H9 (cell line): ENCODE measurements at regions not wholly inside any gene's neighbourhood (a gene's known extent, or its start where the extent isn't known, plus 50 kb on each side); places are given as distances from the start of the nearest gene placed in this dataset.

ENCODE experiments used
- DNase-seq: peaks from one replicate; pipeline ENCODE4 v3.0.0-alpha.2; 2017
- H2AFZ ChIP-seq: one replicate; pipeline ENCODE4 v1.6.1; 2013; ENCODE audit warnings: mild to moderate bottlenecking, low read length, control low read depth, moderate library complexity
- H2AK5ac ChIP-seq: 2 replicates; pipeline ENCODE4 v1.6.1; 2013; ENCODE audit warnings: low read length, control low read depth, mixed read lengths; ENCODE audit not compliant: insufficient read length
- H2BK120ac ChIP-seq: one replicate; pipeline ENCODE4 v1.6.1; 2013; ENCODE audit warnings: low read depth, mild to moderate bottlenecking, low read length, control low read depth, inconsistent platforms; ENCODE audit not compliant: poor library complexity, severe bottlenecking
- H2BK12ac ChIP-seq: 2 replicates; pipeline ENCODE4 v1.6.1; 2013; ENCODE audit warnings: low read length, control low read depth, mixed read lengths, low read depth; ENCODE audit not compliant: insufficient read length
- H2BK15ac ChIP-seq: 2 replicates; pipeline ENCODE4 v1.6.1; 2013; ENCODE audit warnings: low read depth, low read length, control low read depth
- H2BK20ac ChIP-seq: one replicate; pipeline ENCODE4 v1.6.1; 2013; ENCODE audit warnings: low read depth, mild to moderate bottlenecking, low read length, control low read depth, inconsistent platforms; ENCODE audit not compliant: poor library complexity, severe bottlenecking
- H2BK5ac ChIP-seq: 2 replicates; pipeline ENCODE4 v1.6.1; 2013; ENCODE audit warnings: low read length, control low read depth, mixed read lengths; ENCODE audit not compliant: insufficient read length
- H3K14ac ChIP-seq: 2 replicates; pipeline ENCODE4 v1.6.1; 2013; ENCODE audit warnings: low read length, control low read depth; ENCODE audit not compliant: insufficient read depth
- H3K18ac ChIP-seq: 2 replicates; pipeline ENCODE4 v1.6.1; 2013; ENCODE audit warnings: low read depth, mild to moderate bottlenecking, mixed read lengths, low read length, control low read depth; ENCODE audit not compliant: insufficient read length
- H3K23ac ChIP-seq: 2 replicates; pipeline ENCODE4 v1.6.1; 2013; ENCODE audit warnings: low read length, control low read depth, mixed read lengths, low read depth; ENCODE audit not compliant: insufficient read length
- H3K23me2 ChIP-seq: 2 replicates; pipeline ENCODE4 v1.6.1; 2013; ENCODE audit warnings: low read depth, mild to moderate bottlenecking, mixed read lengths, low read length, control low read depth; ENCODE audit not compliant: insufficient read length, poor library complexity, severe bottlenecking
- H3K27ac ChIP-seq: 2 replicates; pipeline ENCODE4 v1.5.1; 2013; ENCODE audit warnings: low read length, control low read depth, mixed read lengths, low read depth; ENCODE audit not compliant: insufficient read length
- H3K27me3 ChIP-seq: 2 replicates; pipeline ENCODE4 v1.6.1; 2013; ENCODE audit warnings: low read length, control low read depth, inconsistent platforms; ENCODE audit not compliant: insufficient read depth
- H3K4ac ChIP-seq: 2 replicates; pipeline ENCODE4 v1.6.1; 2013; ENCODE audit warnings: low read depth, mild to moderate bottlenecking, control low read depth, inconsistent platforms, low read length, moderate library complexity
- H3K4me1 ChIP-seq: 2 replicates; pipeline ENCODE4 v1.6.1; 2013; ENCODE audit warnings: low read length, control low read depth, inconsistent platforms; ENCODE audit not compliant: insufficient read depth
- H3K4me2 ChIP-seq: 2 replicates; pipeline ENCODE4 v1.6.1; 2013; ENCODE audit warnings: low read length, control low read depth, mixed read lengths; ENCODE audit not compliant: insufficient read length, insufficient read depth
- H3K56ac ChIP-seq: 2 replicates; pipeline ENCODE4 v1.6.1; 2013; ENCODE audit warnings: low read depth, mild to moderate bottlenecking, mixed read lengths, low read length, control low read depth; ENCODE audit not compliant: insufficient read length
- H3K79me1 ChIP-seq: 2 replicates; pipeline ENCODE4 v1.6.1; 2013; ENCODE audit warnings: low read depth, mild to moderate bottlenecking, moderate library complexity, low read length, control low read depth, inconsistent platforms; ENCODE audit not compliant: insufficient read depth, poor library complexity, severe bottlenecking
- H3K79me2 ChIP-seq: 2 replicates; pipeline ENCODE4 v1.6.1; 2013; ENCODE audit warnings: low read length, control low read depth, inconsistent platforms; ENCODE audit not compliant: insufficient read depth
- H3K9ac ChIP-seq: 2 replicates; pipeline ENCODE4 v1.6.1; 2013; ENCODE audit warnings: low read length, control low read depth, mixed read lengths; ENCODE audit not compliant: insufficient read length; ENCODE audit errors: extremely low read depth
- H3K9me3 ChIP-seq: one replicate; pipeline ENCODE4 v1.6.1; 2013; ENCODE audit warnings: low read depth, low read length, inconsistent platforms; ENCODE audit not compliant: control insufficient read depth
- H3T11ph ChIP-seq: one replicate; pipeline ENCODE4 v1.6.1; 2013; ENCODE audit warnings: mild to moderate bottlenecking, low read length, control low read depth, inconsistent platforms
- H4K20me1 ChIP-seq: one replicate; pipeline ENCODE4 v1.6.1; 2013; ENCODE audit not compliant: control insufficient read depth, insufficient read length, insufficient read depth
- H4K5ac ChIP-seq: 2 replicates; pipeline ENCODE4 v1.6.1; 2013; ENCODE audit warnings: low read depth, mild to moderate bottlenecking, mixed read lengths, low read length, control low read depth; ENCODE audit not compliant: insufficient read length
- H4K8ac ChIP-seq: replicated peaks from 2 replicates; pipeline ENCODE4 v1.6.1; 2013; ENCODE audit warnings: low read length, control low read depth, mixed read lengths, low read depth; ENCODE audit not compliant: insufficient read length
- H4K91ac ChIP-seq: 2 replicates; pipeline ENCODE4 v1.6.1; 2013; ENCODE audit warnings: low read depth, mild to moderate bottlenecking, moderate library complexity, mixed read lengths, low read length, control low read depth; ENCODE audit not compliant: insufficient read length
- H3K27ac Mint-ChIP-seq, 3 experiments: 2 replicates in 2 of 3; 3 replicates in 1 of 3; pipeline ENCODE4 v1.8.0; 2020 to 2021; ENCODE audit warnings: mixed read lengths in 3 of 3, mild to moderate bottlenecking in 1 of 3, moderate library complexity in 1 of 3
- H3K27me3 Mint-ChIP-seq: 2 replicates; pipeline ENCODE4 v1.8.0; 2021; ENCODE audit warnings: low read depth, mild to moderate bottlenecking, moderate library complexity, mixed read lengths
- H3K36me3 Mint-ChIP-seq, 3 experiments: 2 replicates in 2 of 3; 3 replicates in 1 of 3; pipeline ENCODE4 v1.8.0; 2020 to 2021; ENCODE audit warnings: low read depth in 3 of 3, mixed read lengths in 3 of 3; ENCODE audit not compliant: insufficient read depth in 1 of 3
- H3K4me1 Mint-ChIP-seq, 2 experiments: 2 replicates each; pipeline ENCODE4 v1.8.0; 2020; ENCODE audit warnings: mixed read lengths in 2 of 2
- H3K4me3 Mint-ChIP-seq, 2 experiments: 2 replicates in 1 of 2; 3 replicates in 1 of 2; pipeline ENCODE4 v1.8.0; 2020 to 2021; ENCODE audit warnings: mild to moderate bottlenecking in 2 of 2, mixed read lengths in 2 of 2, moderate library complexity in 1 of 2
- H3K9me3 Mint-ChIP-seq, 2 experiments: 2 replicates in 1 of 2; 3 replicates in 1 of 2; pipeline ENCODE4 v1.8.0; 2020; ENCODE audit warnings: mild to moderate bottlenecking in 2 of 2, mixed read lengths in 2 of 2, moderate library complexity in 1 of 2
- CTCF ChIP-seq: fragments of 200-600 bp; sonication (generic); conservative IDR thresholded peaks from 3 replicates; pipeline ENCODE4 v1.8.0; 2021; ENCODE audit warnings: antibody characterized with exemption, mild to moderate bottlenecking
- WGBS: extraction: QIAGEN DNeasy Blood & Tissue Kit; methylation state at CpG from one replicate; pipeline ENCODE4 v1.1.7; 2013; ENCODE audit warnings: missing lambda C conversion rate, low lambda C conversion rate, mixed read lengths; ENCODE audit not compliant: insufficient read length; ENCODE audit errors: extremely low coverage; 5-methylcytosine and 5-hydroxymethylcytosine counted together

GRCh38 chr10:3487228-3487627 is 297.8 kb downstream of the KLF6 start:
- Histone ChIP-seq H3K23me2 (no peaks in the 10 kb centered on the region), H2AK5ac (no peak overlapping the region), H2BK120ac (no peak overlapping the region), H2AFZ (no peak overlapping the region), H2BK5ac (no peak overlapping the region), H3K9me3 (no peaks in the 10 kb centered on the region), H3K79me2 (no peaks in the 10 kb centered on the region), H4K8ac (no peak overlapping the region), H3K27ac (no peak overlapping the region), H3K4ac (no peak overlapping the region; the same call in 1 of the 2 replicates), H4K91ac (no peak overlapping the region), H3K56ac (no peak overlapping the region), H2BK20ac (no peak overlapping the region), H4K5ac (no peak overlapping the region), H3K4me1 (no peaks in the 10 kb centered on the region; the same call in 1 of the 2 replicates), H3K79me1 (no peaks in the 10 kb centered on the region), H4K20me1 (no peaks in the 10 kb centered on the region), H3K9ac (no peak overlapping the region), H3K27me3 (no peaks in the 10 kb centered on the region), H3K18ac (no peak overlapping the region), H2BK15ac (no peak overlapping the region), H3K14ac (no peak overlapping the region), H3K4me2 (no peak overlapping the region), H3K23ac (no peak overlapping the region), H2BK12ac (no peak overlapping the region), H3T11ph (no peak overlapping the region)
- TF ChIP-seq CTCF, result no peak
- Mint-ChIP-seq H3K4me1 (peaks cover 24 to 31% of the 10 kb centered on the region in 2 experiments), H3K4me3 (no peak overlapping the region), H3K9me3 (no peaks in the 10 kb centered on the region; a peak in 1 of 5 replicates), H3K27ac (no peak overlapping the region; a peak in 1 of 7 replicates), H3K36me3 (no peaks in the 10 kb centered on the region; a peak in 1 of 7 replicates), H3K27me3 (peaks cover 2% of the 10 kb centered on the region; the same call in 1 of the 2 replicates)
- whole genome bisulfite sequencing, result no CpG with 5 or more reads among the region's 4 CpGs
- DNase-seq, result no peak
